NCI-H1092 treated with DMSO at 0.1 percent for 48 hours (cell line): ENCODE measurements at regions not wholly inside any gene's neighbourhood (a gene's known extent, or its start where the extent isn't known, plus 50 kb on each side); places are given as distances from the start of the nearest gene placed in this dataset.

Source experiments
- DNase-seq: peaks from one replicate; lab custom pipeline; 2025; lab: John Stamatoyannopoulos, UW

GRCh38 chr1:232445361-232446106 is 184.4 kb downstream of the SIPA1L2 start:
- no peak for DNase-seq

- no peak for DNase-seq
These were observed 186.6 kb downstream of the SIPA1L2 start for GRCh38 chr1:232443372-232443771.

- no peak for DNase-seq
These were observed 188.9 kb downstream of the SIPA1L2 start for GRCh38 chr1:232441036-232441411.

GRCh38 chr1:232440325-232441035 is 189.5 kb downstream of the SIPA1L2 start:
- DNase-seq, result no peak

GRCh38 chr1:232439011-232439410 is 190.9 kb downstream of the SIPA1L2 start:
- no peak for DNase-seq

GRCh38 chr1:232438476-232438875 is 191.5 kb downstream of the SIPA1L2 start:
- DNase-seq, result no peak

- no peak for DNase-seq
These were observed 192.4 kb downstream of the SIPA1L2 start for GRCh38 chr1:232437510-232437909.

GRCh38 chr1:232435729-232436128 is 194.2 kb downstream of the SIPA1L2 start:
- DNase-seq, result no peak

GRCh38 chr1:232432313-232432712 is 197.6 kb downstream of the SIPA1L2 start:
- DNase-seq, result peak; percentile 25

GRCh38 chr1:232431748-232432147 is 198.2 kb downstream of the SIPA1L2 start:
- DNase-seq, result no peak

- no peak for DNase-seq
These were observed 198.6 kb downstream of the SIPA1L2 start for GRCh38 chr1:232431326-232431725.

GRCh38 chr1:232430467-232430866 is 199.5 kb downstream of the SIPA1L2 start:
- DNase-seq, result no peak

- no peak for DNase-seq
These were observed 201.0 kb downstream of the SIPA1L2 start for GRCh38 chr1:232428786-232429530.

GRCh38 chr1:232428036-232428645 is 201.8 kb downstream of the SIPA1L2 start:
- DNase-seq, result no peak

GRCh38 chr1:232426801-232427200 is 203.1 kb downstream of the SIPA1L2 start:
- DNase-seq, result no peak

GRCh38 chr1:232425421-232425820 is 204.5 kb downstream of the SIPA1L2 start:
- no peak for DNase-seq

GRCh38 chr1:232423591-232423990 is 206.3 kb downstream of the SIPA1L2 start:
- DNase-seq, result no peak

- no peak for DNase-seq
These were observed 207.0 kb downstream of the SIPA1L2 start for GRCh38 chr1:232422898-232423297.

- DNase-seq, result no peak
These were observed 207.8 kb downstream of the SIPA1L2 start for GRCh38 chr1:232422098-232422497.

- peak; percentile 74 for DNase-seq
These were observed 208.7 kb downstream of the SIPA1L2 start for GRCh38 chr1:232421143-232421796.

GRCh38 chr1:232417636-232418248 is 212.2 kb downstream of the SIPA1L2 start:
- no peak for DNase-seq
